Natural killer cell (primary cell): ENCODE measurements at regions not wholly inside any gene's neighbourhood (a gene's known extent, or its start where the extent isn't known, plus 50 kb on each side); places are given as distances from the start of the nearest gene placed in this dataset.

Source experiments
- ATAC-seq, 3 donors: fragments of 150-1000 bp in 2 of 3; fragments of 200-7000 bp in 1 of 3; cut with Tn5 transposase; 1 replicate in 1 of 3; 2 replicates in 2 of 3; pipeline ENCODE4 v1.10.0; 2021; ENCODE audit warnings: mild to moderate bottlenecking in 2 of 3, moderate library complexity in 2 of 3
- DNase-seq, 2 donors: peaks; one replicate each; pipeline versions ENCODE4 v3.0.0 to v3.0.0-alpha.2; 2013 to 2021; ENCODE audit warnings: mixed read lengths in 1 of 2
- H3K27ac ChIP-seq: one replicate; pipeline ENCODE4 v1.5.1; 2013; ENCODE audit warnings: mild to moderate bottlenecking, low read length
- H3K27me3 ChIP-seq: one replicate; pipeline ENCODE4 v1.6.1; 2013; ENCODE audit warnings: low read length; ENCODE audit not compliant: control insufficient read depth, insufficient read depth
- H3K36me3 ChIP-seq: one replicate; pipeline ENCODE4 v1.6.1; 2013; ENCODE audit warnings: low read length; ENCODE audit not compliant: control insufficient read depth, insufficient read depth
- H3K4me1 ChIP-seq: one replicate; pipeline ENCODE4 v1.6.1; 2013; ENCODE audit warnings: low read length; ENCODE audit not compliant: control insufficient read depth, insufficient read depth
- H3K4me3 ChIP-seq: one replicate; pipeline ENCODE4 v1.5.1; 2013; ENCODE audit warnings: low read length
- H3K9me3 ChIP-seq: one replicate; pipeline ENCODE4 v1.6.1; 2013; ENCODE audit warnings: low read length; ENCODE audit not compliant: control insufficient read depth, insufficient read depth
- H3K27ac Mint-ChIP-seq, 2 donors: one replicate each; pipeline ENCODE4 v1.8.0; 2022; ENCODE audit warnings: mild to moderate bottlenecking in 2 of 2, mixed read lengths in 2 of 2, moderate library complexity in 1 of 2
- H3K27me3 Mint-ChIP-seq, 2 donors: one replicate each; pipeline ENCODE4 v1.8.0; 2022; ENCODE audit warnings: low read depth in 2 of 2, mixed read lengths in 2 of 2
- H3K36me3 Mint-ChIP-seq: one replicate; pipeline ENCODE4 v1.8.0; 2022; ENCODE audit warnings: mixed read lengths
- H3K4me1 Mint-ChIP-seq, 2 donors: one replicate each; pipeline ENCODE4 v1.8.0; 2022; ENCODE audit warnings: mixed read lengths in 2 of 2
- H3K4me3 Mint-ChIP-seq: one replicate; pipeline ENCODE4 v1.8.0; 2022; ENCODE audit warnings: mild to moderate bottlenecking, moderate library complexity, mixed read lengths
- H3K9me3 Mint-ChIP-seq, 2 donors: one replicate each; pipeline ENCODE4 v1.8.0; 2022; ENCODE audit warnings: mixed read lengths in 2 of 2
- CTCF ChIP-seq: fragments of 200-600 bp; IDR thresholded peaks from one replicate; pipeline ENCODE4 v1.8.0; 2022; ENCODE audit warnings: antibody characterized with exemption
- WGBS: methylation state at CpG from one replicate; pipeline ENCODE4 v1.1.7; 2013; ENCODE audit warnings: missing lambda C conversion rate; ENCODE audit not compliant: insufficient coverage; 5-methylcytosine and 5-hydroxymethylcytosine counted together
- intact Hi-C: fragments of 100-400 bp; cut with micrococcal nuclease; formaldehyde crosslinking; loops from one replicate; pipeline ENCODE4 v1.14.2; 2022

- no peaks in the 10 kb centered on the region for H3K4me1 ChIP-seq
- intact Hi-C loops, result no loop called here
- H3K9me3 ChIP-seq, result no peaks in the 10 kb centered on the region
- Mint-ChIP-seq H3K4me1 (no peaks in the 10 kb centered on the region), H3K4me3 (no peak overlapping the region), H3K27ac (no peak overlapping the region), H3K36me3 (no peaks in the 10 kb centered on the region), H3K9me3 (peaks cover 4 to 7% of the 10 kb centered on the region in 2 donors), H3K27me3 (no peaks in the 10 kb centered on the region)
- no peaks in the 10 kb centered on the region for H3K27me3 ChIP-seq
- H3K4me3 ChIP-seq, result no peak overlapping the region
- 85% methylated on average over 6 of the region's 6 CpGs for WGBS
- no peaks in the 10 kb centered on the region for H3K36me3 ChIP-seq
- no peak for TF ChIP-seq CTCF
- no peak overlapping the region for H3K27ac ChIP-seq
- DNase-seq (no peak), ATAC-seq (no peak)
Measured at GRCh38 chr3:7847521-7847920, 654.1 kb upstream of the LMCD1 start.

GRCh38 chr3:7854266-7854665 is 647.4 kb upstream of the LMCD1 start:
- intact Hi-C loops, result no loop called here
- Histone ChIP-seq H3K27me3 (no peaks in the 10 kb centered on the region), H3K27ac (no peak overlapping the region), H3K4me3 (no peak overlapping the region), H3K4me1 (no peaks in the 10 kb centered on the region), H3K36me3 (no peaks in the 10 kb centered on the region), H3K9me3 (no peaks in the 10 kb centered on the region)
- H3K27ac Mint-ChIP-seq, result no peak overlapping the region
- H3K4me3 Mint-ChIP-seq, result no peak overlapping the region
- H3K36me3 Mint-ChIP-seq, result no peaks in the 10 kb centered on the region
- H3K9me3 Mint-ChIP-seq, result peaks cover 4 to 5% of the 10 kb centered on the region in 2 donors
- H3K27me3 Mint-ChIP-seq, result no peaks in the 10 kb centered on the region
- TF ChIP-seq CTCF, result no peak
- no peaks in the 10 kb centered on the region for H3K4me1 Mint-ChIP-seq
- no peak for ATAC-seq
- no peak for DNase-seq
- WGBS, result 94% methylated on average over 3 of the region's 3 CpGs

- Histone ChIP-seq H3K4me1 (no peaks in the 10 kb centered on the region), H3K4me3 (no peak overlapping the region), H3K27ac (no peak overlapping the region), H3K9me3 (no peaks in the 10 kb centered on the region), H3K36me3 (no peaks in the 10 kb centered on the region), H3K27me3 (no peaks in the 10 kb centered on the region)
- H3K4me1 Mint-ChIP-seq, result no peaks in the 10 kb centered on the region
- no peaks in the 10 kb centered on the region for H3K27me3 Mint-ChIP-seq
- peaks cover 4 to 5% of the 10 kb centered on the region in 2 donors for H3K9me3 Mint-ChIP-seq
- H3K4me3 Mint-ChIP-seq, result no peak overlapping the region
- H3K27ac Mint-ChIP-seq, result no peak overlapping the region
- ATAC-seq (no peak), DNase-seq (no peak)
- intact Hi-C loops, result no loop called here
- TF ChIP-seq CTCF, result no peak
- 80% methylated on average over 5 of the region's 5 CpGs for WGBS
- H3K36me3 Mint-ChIP-seq, result no peaks in the 10 kb centered on the region
Measured at GRCh38 chr3:7854721-7855120, 646.9 kb upstream of the LMCD1 start.

GRCh38 chr3:7865611-7866010 is 636.0 kb upstream of the LMCD1 start:
- Mint-ChIP-seq H3K27me3 (peaks cover 0 to 7% of the 10 kb centered on the region in 2 donors), H3K36me3 (no peaks in the 10 kb centered on the region), H3K27ac (no peak overlapping the region), H3K4me1 (no peaks in the 10 kb centered on the region), H3K9me3 (peaks cover 2 to 7% of the 10 kb centered on the region in 2 donors), H3K4me3 (no peak overlapping the region)
- Histone ChIP-seq H3K9me3 (no peaks in the 10 kb centered on the region), H3K4me1 (no peaks in the 10 kb centered on the region), H3K27ac (no peak overlapping the region), H3K4me3 (no peak overlapping the region), H3K36me3 (no peaks in the 10 kb centered on the region), H3K27me3 (no peaks in the 10 kb centered on the region)
- DNase-seq (no peak), ATAC-seq (no peak)
- 91% methylated on average over 3 of the region's 4 CpGs for WGBS
- intact Hi-C loops, result no loop called here
- TF ChIP-seq CTCF, result no peak
